ENCODE measurements at regions not wholly inside any gene's neighbourhood (a gene's known extent, or its start where the extent isn't known, plus 50 kb on each side); places are given as distances from the start of the nearest gene placed in this dataset.

- TF ChIP-seq MYC (IDR thresholded peaks at IDR 0.05; ENCODE audit: low read depth, low read length): no peak
- TF ChIP-seq GATA2 (IDR thresholded peaks at IDR 0.05; ENCODE audit: insufficient read depth, insufficient read length, low read depth, low read length): no peak
- no peak for TF ChIP-seq EZH2 (IDR thresholded peaks at IDR 0.05; ENCODE audit: borderline replicate concordance, low read depth, low read length, severe bottlenecking)
- no peak for TF ChIP-seq FOS (IDR thresholded peaks at IDR 0.05; ENCODE audit: borderline replicate concordance, insufficient read depth, low read length)
- no peak for TF ChIP-seq POLR2A (IDR thresholded peaks at IDR 0.05; ENCODE audit: low read depth, low read length)
- TF ChIP-seq, protein P1, sequence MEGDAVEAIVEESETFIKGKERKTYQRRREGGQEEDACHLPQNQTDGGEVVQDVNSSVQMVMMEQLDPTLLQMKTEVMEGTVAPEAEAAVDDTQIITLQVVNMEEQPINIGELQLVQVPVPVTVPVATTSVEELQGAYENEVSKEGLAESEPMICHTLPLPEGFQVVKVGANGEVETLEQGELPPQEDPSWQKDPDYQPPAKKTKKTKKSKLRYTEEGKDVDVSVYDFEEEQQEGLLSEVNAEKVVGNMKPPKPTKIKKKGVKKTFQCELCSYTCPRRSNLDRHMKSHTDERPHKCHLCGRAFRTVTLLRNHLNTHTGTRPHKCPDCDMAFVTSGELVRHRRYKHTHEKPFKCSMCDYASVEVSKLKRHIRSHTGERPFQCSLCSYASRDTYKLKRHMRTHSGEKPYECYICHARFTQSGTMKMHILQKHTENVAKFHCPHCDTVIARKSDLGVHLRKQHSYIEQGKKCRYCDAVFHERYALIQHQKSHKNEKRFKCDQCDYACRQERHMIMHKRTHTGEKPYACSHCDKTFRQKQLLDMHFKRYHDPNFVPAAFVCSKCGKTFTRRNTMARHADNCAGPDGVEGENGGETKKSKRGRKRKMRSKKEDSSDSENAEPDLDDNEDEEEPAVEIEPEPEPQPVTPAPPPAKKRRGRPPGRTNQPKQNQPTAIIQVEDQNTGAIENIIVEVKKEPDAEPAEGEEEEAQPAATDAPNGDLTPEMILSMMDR (IDR thresholded peaks at IDR 0.05; ENCODE audit: extremely low read depth in 1 of 2, insufficient read depth in 1 of 2, low read depth in 1 of 2, low read length in 2 of 2): no peak
- no peak for TF ChIP-seq JUN (IDR thresholded peaks at IDR 0.05; ENCODE audit: borderline replicate concordance, insufficient read depth, insufficient read length, low read depth)
- no peak for TF ChIP-seq MAX (IDR thresholded peaks at IDR 0.05; ENCODE audit: insufficient read depth, insufficient read length)
- TF ChIP-seq POLR2AphosphoS5 (IDR thresholded peaks at IDR 0.05; ENCODE audit: insufficient read depth, low read depth, low read length): no peak
- Histone ChIP-seq H3K79me2 (ENCODE audit: control insufficient read depth, insufficient read depth, low read length) (no peaks in the 10 kb centered on the region), H3K9me3 (replicated peaks; ENCODE audit: control insufficient read depth, insufficient read depth, low read length) (no peaks in the 10 kb centered on the region), H3K36me3 (ENCODE audit: control insufficient read depth in 2 of 2, extremely low read depth in 1 of 2, insufficient read depth in 2 of 2, low read length in 2 of 2) (no peaks in the 10 kb centered on the region), H3K4me2 (ENCODE audit: insufficient read depth, low read length) (no peak overlapping the region), H3K9ac (replicated peaks; ENCODE audit: extremely low read depth, insufficient read depth, low read length) (no peak overlapping the region), H2AFZ (ENCODE audit: low read depth, low read length) (no peak overlapping the region), H3K27me3 (ENCODE audit: control insufficient read depth in 2 of 2, insufficient read depth in 2 of 2, low read length in 2 of 2) (no peaks in the 10 kb centered on the region), H4K20me1 (replicated peaks; ENCODE audit: control insufficient read depth, extremely low read depth, insufficient read depth, low read length) (no peaks in the 10 kb centered on the region), H3K4me1 (ENCODE audit: control insufficient read depth, extremely low read depth, insufficient read depth, low read length) (no peaks in the 10 kb centered on the region), H3K4me3 (replicated peaks in 1 of 3; ENCODE audit: insufficient read depth in 1 of 3, low read depth in 1 of 3, low read length in 3 of 3) (no peak overlapping the region), H3K9me1 (replicated peaks; ENCODE audit: control insufficient read depth, extremely low read depth, insufficient read depth, low read length) (no peaks in the 10 kb centered on the region), H3K27ac (ENCODE audit: insufficient read depth, low read depth, low read length) (no peak overlapping the region)
- FAIRE-seq: no peak
- dilution Hi-C loops (cut with MboI; ENCODE audit: extremely low pct_ligation_motif_present, low sequenced_read_pairs) (no loop called here), intact Hi-C loops (cut with micrococcal nuclease) (no loop called here)
- ChIA-PET POLR2A (no interaction called here), CTCF (no interaction called here)
- DNase-seq (ENCODE audit: low read depth, low spot score): no peak
- no TSS peak for BruUV-seq (replicated peaks)
These were observed 1009.6 kb downstream of the FLRT2 start for GRCh38 chr14:86539361-86540070.
